ENCODE measurements at regions not wholly inside any gene's neighbourhood (a gene's known extent, or its start where the extent isn't known, plus 50 kb on each side); places are given as distances from the start of the nearest gene placed in this dataset.

GRCh38 chr2:60094450-60094929, 459.0 kb downstream of the BCL11A start:
- DNase-seq (ENCODE audit: low spot score): no peak
- intact Hi-C loops (cut with DNase I): no loop called here
- no peak for ATAC-seq

GRCh38 chr2:60092781-60093180, 460.7 kb downstream of the BCL11A start:
- intact Hi-C loops (cut with DNase I): no loop called here
- ATAC-seq (no peak), DNase-seq (ENCODE audit: low spot score) (no peak)

GRCh38 chr2:60091894-60092293, 461.6 kb downstream of the BCL11A start:
- ATAC-seq: no peak
- intact Hi-C loops (cut with DNase I): no loop called here
- no peak for DNase-seq (ENCODE audit: low spot score)

- ATAC-seq (no peak), DNase-seq (ENCODE audit: low spot score) (no peak)
- intact Hi-C loops (cut with DNase I): no loop called here
Observed at GRCh38 chr2:60091266-60091665, 462.2 kb downstream of the BCL11A start.

GRCh38 chr2:60079562-60079961, 473.9 kb downstream of the BCL11A start:
- intact Hi-C loops (cut with DNase I): no loop called here
- DNase-seq (ENCODE audit: low spot score) (no peak), ATAC-seq (no peak)

GRCh38 chr2:60075048-60075447, 478.4 kb downstream of the BCL11A start:
- ATAC-seq (no peak), DNase-seq (ENCODE audit: low spot score) (no peak)
- intact Hi-C loops (cut with DNase I): no loop called here

- ATAC-seq: no peak
- no peak for DNase-seq (ENCODE audit: low spot score)
- intact Hi-C loops (cut with DNase I): no loop called here
Observed at GRCh38 chr2:60073201-60073600, 480.3 kb downstream of the BCL11A start.

- intact Hi-C loops (cut with DNase I): no loop called here
- ATAC-seq (no peak), DNase-seq (ENCODE audit: low spot score) (no peak)
Observed at GRCh38 chr2:60072609-60073008, 480.8 kb downstream of the BCL11A start.

GRCh38 chr2:60071490-60071831, 482.0 kb downstream of the BCL11A start:
- no peak for ATAC-seq
- no peak for DNase-seq (ENCODE audit: low spot score)
- intact Hi-C loops (cut with DNase I): no loop called here

- ATAC-seq (no peak), DNase-seq (ENCODE audit: low spot score) (no peak)
- intact Hi-C loops (cut with DNase I): no loop called here
Observed at GRCh38 chr2:60070736-60071489, 482.5 kb downstream of the BCL11A start.

- intact Hi-C loops (cut with DNase I): no loop called here
- DNase-seq (ENCODE audit: low spot score): no peak
- ATAC-seq: no peak
Observed at GRCh38 chr2:60070196-60070595, 483.3 kb downstream of the BCL11A start.

- DNase-seq (ENCODE audit: low spot score) (no peak), ATAC-seq (no peak)
- intact Hi-C loops (cut with DNase I): no loop called here
Observed at GRCh38 chr2:60068755-60069154, 484.7 kb downstream of the BCL11A start.

GRCh38 chr2:60067006-60067405, 486.4 kb downstream of the BCL11A start:
- ATAC-seq (no peak), DNase-seq (ENCODE audit: low spot score) (no peak)
- intact Hi-C loops (cut with DNase I): no loop called here

- DNase-seq (ENCODE audit: low spot score) (no peak), ATAC-seq (no peak)
- intact Hi-C loops (cut with DNase I): no loop called here
Observed at GRCh38 chr2:60066096-60066839, 487.2 kb downstream of the BCL11A start.

- ATAC-seq (no peak), DNase-seq (ENCODE audit: low spot score) (no peak)
- intact Hi-C loops (cut with DNase I): no loop called here
Observed at GRCh38 chr2:60064687-60065389, 488.6 kb downstream of the BCL11A start.

GRCh38 chr2:60058781-60059180, 494.7 kb downstream of the BCL11A start:
- ATAC-seq (no peak), DNase-seq (ENCODE audit: low spot score) (no peak)
- intact Hi-C loops (cut with DNase I): no loop called here

GRCh38 chr2:60054571-60055340, 498.7 kb downstream of the BCL11A start:
- ATAC-seq (no peak), DNase-seq (ENCODE audit: low spot score) (no peak)
- intact Hi-C loops (cut with DNase I): no loop called here

- intact Hi-C loops (cut with DNase I): no loop called here
- ATAC-seq: no peak
Observed at GRCh38 chr2:60053791-60054190, 499.7 kb downstream of the BCL11A start.

GRCh38 chr2:60052601-60053000, 500.9 kb downstream of the BCL11A start:
- ATAC-seq (no peak), DNase-seq (ENCODE audit: low spot score) (no peak)
- intact Hi-C loops (cut with DNase I): no loop called here

More at GRCh38 chr2:60053791-60054190, 499.7 kb downstream of the BCL11A start:
- DNase-seq (ENCODE audit: low spot score): no peak

Measured in sciatic nerve (tissue), 2 donors.